ENCODE measurements at regions not wholly inside any gene's neighbourhood (a gene's known extent, or its start where the extent isn't known, plus 50 kb on each side); places are given as distances from the start of the nearest gene placed in this dataset.

DNA sequence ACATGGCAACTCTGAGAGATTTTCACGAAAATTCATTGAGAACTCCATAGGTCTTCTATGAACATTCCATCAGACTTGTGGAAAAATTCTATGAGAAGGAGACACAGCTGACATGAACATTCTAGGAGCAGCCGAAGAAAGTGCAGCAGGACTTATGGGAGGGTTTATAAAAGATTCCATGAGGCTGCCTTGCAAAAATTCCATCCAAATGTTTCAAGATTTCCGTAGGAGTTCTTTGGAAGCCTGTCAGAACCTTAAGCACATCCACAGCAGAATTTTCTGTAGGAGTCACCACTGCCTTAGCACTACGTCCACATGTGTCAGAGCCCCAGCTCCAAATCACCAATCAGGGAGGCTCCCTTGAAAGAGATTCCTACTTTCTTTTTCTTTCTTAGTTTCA lies 67.0 kb upstream of the MSX1 start:
- H3K4me3 ChIP-seq (ENCODE audit: low read depth, low read length), result no peak overlapping the region
- TF ChIP-seq, protein P1, sequence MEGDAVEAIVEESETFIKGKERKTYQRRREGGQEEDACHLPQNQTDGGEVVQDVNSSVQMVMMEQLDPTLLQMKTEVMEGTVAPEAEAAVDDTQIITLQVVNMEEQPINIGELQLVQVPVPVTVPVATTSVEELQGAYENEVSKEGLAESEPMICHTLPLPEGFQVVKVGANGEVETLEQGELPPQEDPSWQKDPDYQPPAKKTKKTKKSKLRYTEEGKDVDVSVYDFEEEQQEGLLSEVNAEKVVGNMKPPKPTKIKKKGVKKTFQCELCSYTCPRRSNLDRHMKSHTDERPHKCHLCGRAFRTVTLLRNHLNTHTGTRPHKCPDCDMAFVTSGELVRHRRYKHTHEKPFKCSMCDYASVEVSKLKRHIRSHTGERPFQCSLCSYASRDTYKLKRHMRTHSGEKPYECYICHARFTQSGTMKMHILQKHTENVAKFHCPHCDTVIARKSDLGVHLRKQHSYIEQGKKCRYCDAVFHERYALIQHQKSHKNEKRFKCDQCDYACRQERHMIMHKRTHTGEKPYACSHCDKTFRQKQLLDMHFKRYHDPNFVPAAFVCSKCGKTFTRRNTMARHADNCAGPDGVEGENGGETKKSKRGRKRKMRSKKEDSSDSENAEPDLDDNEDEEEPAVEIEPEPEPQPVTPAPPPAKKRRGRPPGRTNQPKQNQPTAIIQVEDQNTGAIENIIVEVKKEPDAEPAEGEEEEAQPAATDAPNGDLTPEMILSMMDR (IDR thresholded peaks at IDR 0.05; ENCODE audit: insufficient read depth, low read depth, low read length, missing control alignments), result no peak
- DNase-seq (ENCODE audit: low read depth), result no peak

DNA sequence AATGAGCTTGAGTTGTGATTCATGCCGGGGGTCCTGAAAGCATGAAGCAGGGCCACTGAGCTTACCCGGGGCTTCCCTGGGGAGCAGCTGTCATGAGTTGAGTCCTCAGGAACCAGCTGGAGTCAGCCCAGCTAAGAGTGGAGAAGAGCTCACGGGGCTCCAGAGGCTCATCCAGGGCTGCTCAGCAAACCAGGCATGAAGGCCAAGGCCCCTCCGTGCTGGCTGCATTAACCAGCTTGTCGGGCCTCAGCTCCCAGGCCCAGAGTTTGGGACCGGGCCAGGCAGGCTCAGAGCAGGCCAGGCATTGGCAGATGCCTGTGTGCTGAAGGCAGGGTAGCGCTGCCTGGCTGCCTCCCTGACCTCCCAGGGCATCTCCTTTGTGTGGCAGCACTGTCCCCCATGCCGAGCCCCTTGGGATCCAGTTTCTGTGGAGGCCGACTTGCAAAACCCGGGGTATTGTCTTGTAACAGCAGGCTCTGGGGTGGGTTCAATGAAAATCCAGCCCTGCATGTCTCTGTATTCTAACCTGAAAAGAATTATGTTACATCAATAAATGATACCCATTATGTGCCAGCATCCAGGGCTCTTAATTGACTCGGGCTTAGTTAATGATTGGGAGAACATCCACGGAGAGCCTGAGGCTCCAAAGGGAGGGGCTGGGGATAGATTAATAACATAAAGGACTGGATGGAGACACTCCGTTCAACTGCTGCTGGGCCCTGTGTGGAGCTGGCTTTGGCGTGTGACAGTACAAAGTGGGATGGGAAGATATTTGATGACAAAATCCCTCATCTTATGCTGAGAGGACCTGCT lies 68.0 kb upstream of the MSX1 start:
- DNase-seq (ENCODE audit: low read depth), result no peak
- TF ChIP-seq, protein P1 (IDR thresholded peaks at IDR 0.05; ENCODE audit: insufficient read depth, low read depth, low read length, missing control alignments), result no peak
- no peak overlapping the region for H3K4me3 ChIP-seq (ENCODE audit: low read depth, low read length)

GRCh38 chr4:4789462-4789861 lies 70.0 kb upstream of the MSX1 start:
- TF ChIP-seq, protein P1 (IDR thresholded peaks at IDR 0.05; ENCODE audit: insufficient read depth, low read depth, low read length, missing control alignments), result no peak
- no peak for DNase-seq (ENCODE audit: low read depth)
- no peak overlapping the region for H3K4me3 ChIP-seq (ENCODE audit: low read depth, low read length)

- no peak for DNase-seq (ENCODE audit: low read depth)
- TF ChIP-seq, protein P1 (IDR thresholded peaks at IDR 0.05; ENCODE audit: insufficient read depth, low read depth, low read length, missing control alignments), result no peak
These were observed 70.9 kb upstream of the MSX1 start for GRCh38 chr4:4788573-4788972.

GRCh38 chr4:4787421-4787820 lies 72.0 kb upstream of the MSX1 start:
- TF ChIP-seq, protein P1 (IDR thresholded peaks at IDR 0.05; ENCODE audit: insufficient read depth, low read depth, low read length, missing control alignments), result no peak
- DNase-seq (ENCODE audit: low read depth), result peak; percentile 9
- H3K4me3 ChIP-seq (ENCODE audit: low read depth, low read length), result no peak overlapping the region

More at GRCh38 chr4:4788573-4788972, 70.9 kb upstream of the MSX1 start:
- no peak overlapping the region for H3K4me3 ChIP-seq (ENCODE audit: low read depth, low read length)

DNA sequence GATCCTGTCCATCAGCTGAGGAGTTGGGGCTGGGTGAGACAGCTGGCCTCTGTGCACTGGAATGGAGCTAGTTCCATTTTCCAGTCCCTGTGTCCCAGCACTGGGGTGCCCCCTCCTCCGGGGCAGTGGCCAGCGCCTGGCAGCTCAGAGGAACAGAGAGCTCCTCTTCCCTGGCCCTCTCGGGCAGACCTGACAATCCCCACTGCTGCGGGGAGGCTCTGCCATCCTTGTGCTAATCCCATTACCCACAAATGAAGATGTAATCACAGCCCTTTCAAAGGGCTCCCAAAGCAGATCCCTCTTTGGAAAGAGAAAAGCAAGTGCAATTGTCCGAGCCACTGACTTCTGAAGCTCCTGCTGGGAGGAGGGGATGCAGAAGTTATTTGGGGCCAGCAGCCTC lies 75.1 kb upstream of the MSX1 start:
- TF ChIP-seq, protein P1 (IDR thresholded peaks at IDR 0.05; ENCODE audit: insufficient read depth, low read depth, low read length, missing control alignments), result no peak
- no peak overlapping the region for H3K4me3 ChIP-seq (ENCODE audit: low read depth, low read length)
- no peak for DNase-seq (ENCODE audit: low read depth)

DNA sequence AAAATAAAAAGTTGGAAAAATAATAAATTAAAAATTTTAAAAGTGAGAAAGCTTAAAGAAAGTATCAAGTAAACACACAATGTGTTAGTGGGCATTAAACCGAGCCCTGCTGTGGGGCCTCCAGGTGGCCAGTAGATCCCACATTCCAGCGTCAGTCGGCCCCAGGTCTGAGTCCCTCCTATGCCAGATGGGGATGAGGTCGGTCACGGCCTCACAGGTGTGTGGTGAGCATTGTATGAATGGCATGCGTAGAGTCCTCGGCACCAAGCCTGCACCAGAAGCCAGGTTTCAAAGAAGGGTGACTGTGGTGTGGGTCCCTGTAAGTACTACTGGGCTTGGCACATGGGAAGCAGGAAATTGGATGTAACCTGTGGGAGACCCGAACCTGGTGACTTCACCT lies 75.6 kb upstream of the MSX1 start:
- DNase-seq (ENCODE audit: low read depth), result no peak
- no peak overlapping the region for H3K4me3 ChIP-seq (ENCODE audit: low read depth, low read length)
- TF ChIP-seq, protein P1 (IDR thresholded peaks at IDR 0.05; ENCODE audit: insufficient read depth, low read depth, low read length, missing control alignments), result no peak
